ENCODE measurements at regions not wholly inside any gene's neighbourhood (a gene's known extent, or its start where the extent isn't known, plus 50 kb on each side); places are given as distances from the start of the nearest gene placed in this dataset.

- Histone ChIP-seq H3K9me3 (ENCODE audit: insufficient read depth, low read depth, low read length) (peaks cover 2% of the 10 kb centered on the region), H3K4me2 (ENCODE audit: low read length) (no peak overlapping the region), H2BK120ac (ENCODE audit: insufficient read depth, low read length, poor library complexity) (no peak overlapping the region), H2AFZ (ENCODE audit: insufficient read depth, low read length, poor library complexity) (no peak overlapping the region), H3K14ac (ENCODE audit: low read length) (no peak overlapping the region), H3K4ac (ENCODE audit: low read depth, low read length) (no peak overlapping the region), H3K23ac (ENCODE audit: low read length) (no peak overlapping the region), H4K8ac (ENCODE audit: low read depth, low read length) (no peak overlapping the region), H2BK5ac (ENCODE audit: low read depth, low read length, poor library complexity) (no peak overlapping the region), H2BK12ac (ENCODE audit: low read length) (no peak overlapping the region), H3K4me1 (ENCODE audit: control insufficient read depth in 1 of 2, insufficient read depth in 2 of 2, low read length in 2 of 2) (no peaks in the 10 kb centered on the region), H3K27me3 (ENCODE audit: insufficient read depth, low read length) (no peaks in the 10 kb centered on the region), H3K18ac (ENCODE audit: low read length) (no peak overlapping the region), H4K91ac (ENCODE audit: low read depth, low read length) (no peak overlapping the region), H3K79me2 (ENCODE audit: control insufficient read depth, insufficient read depth, low read length, poor library complexity) (no peaks in the 10 kb centered on the region), H3K9ac (ENCODE audit: low read length) (no peak overlapping the region), H3K4me3 (ENCODE audit: low read depth, low read length) (no peak overlapping the region), H3K27ac (ENCODE audit: low read depth, low read length) (no peak overlapping the region), H4K12ac (ENCODE audit: low read depth, low read length) (no peak overlapping the region), H3K36me3 (ENCODE audit: control insufficient read depth in 1 of 2, insufficient read depth in 2 of 2, low read length in 2 of 2) (no peaks in the 10 kb centered on the region), H2AK5ac (ENCODE audit: low read length) (no peak overlapping the region), H3K79me1 (ENCODE audit: low read length) (no peaks in the 10 kb centered on the region)
- no CpG with 5 or more reads among the region's 7 CpGs for WGBS (ENCODE audit: extremely low coverage, insufficient coverage, insufficient read length)
- DNase-seq: no peak
Measured at GRCh38 chr21:36610935-36611334, 88.0 kb upstream of the SIM2 start.

- no peaks in the 10 kb centered on the region for H3K27me3 ChIP-seq (ENCODE audit: insufficient read depth, low read length)
- H3K36me3 ChIP-seq (ENCODE audit: control insufficient read depth in 1 of 2, insufficient read depth in 2 of 2, low read length in 2 of 2): no peaks in the 10 kb centered on the region
- no peak overlapping the region for H2AK5ac ChIP-seq (ENCODE audit: low read length)
- no CpG with 5 or more reads among the region's 8 CpGs for WGBS (ENCODE audit: extremely low coverage, insufficient coverage, insufficient read length)
- no peak overlapping the region for H3K4me3 ChIP-seq (ENCODE audit: low read depth, low read length)
- H2BK120ac ChIP-seq (ENCODE audit: insufficient read depth, low read length, poor library complexity): no peak overlapping the region
- DNase-seq: no peak
- no peaks in the 10 kb centered on the region for H3K79me2 ChIP-seq (ENCODE audit: control insufficient read depth, insufficient read depth, low read length, poor library complexity)
- H3K27ac ChIP-seq (ENCODE audit: low read depth, low read length): no peak overlapping the region
- H4K8ac ChIP-seq (ENCODE audit: low read depth, low read length): no peak overlapping the region
- no peak overlapping the region for H4K91ac ChIP-seq (ENCODE audit: low read depth, low read length)
- no peaks in the 10 kb centered on the region for H3K4me1 ChIP-seq (ENCODE audit: control insufficient read depth in 1 of 2, insufficient read depth in 2 of 2, low read length in 2 of 2)
- H3K9me3 ChIP-seq (ENCODE audit: insufficient read depth, low read depth, low read length): peaks cover 2% of the 10 kb centered on the region
- no peak overlapping the region for H4K12ac ChIP-seq (ENCODE audit: low read depth, low read length)
- H3K14ac ChIP-seq (ENCODE audit: low read length): no peak overlapping the region
- H3K79me1 ChIP-seq (ENCODE audit: low read length): no peaks in the 10 kb centered on the region
- H2BK12ac ChIP-seq (ENCODE audit: low read length): no peak overlapping the region
- no peak overlapping the region for H2BK5ac ChIP-seq (ENCODE audit: low read depth, low read length, poor library complexity)
- no peak overlapping the region for H3K23ac ChIP-seq (ENCODE audit: low read length)
- H3K9ac ChIP-seq (ENCODE audit: low read length): no peak overlapping the region
- H3K4ac ChIP-seq (ENCODE audit: low read depth, low read length): no peak overlapping the region
- no peak overlapping the region for H3K4me2 ChIP-seq (ENCODE audit: low read length)
- H3K18ac ChIP-seq (ENCODE audit: low read length): no peak overlapping the region
- H2AFZ ChIP-seq (ENCODE audit: insufficient read depth, low read length, poor library complexity): no peak overlapping the region
Measured at GRCh38 chr21:36611379-36611778, 87.5 kb upstream of the SIM2 start.

- H4K8ac ChIP-seq (ENCODE audit: low read depth, low read length): no peak overlapping the region
- H3K23ac ChIP-seq (ENCODE audit: low read length): no peak overlapping the region
- no peak overlapping the region for H2AK5ac ChIP-seq (ENCODE audit: low read length)
- H3K79me2 ChIP-seq (ENCODE audit: control insufficient read depth, insufficient read depth, low read length, poor library complexity): no peaks in the 10 kb centered on the region
- no peak for DNase-seq
- no peak overlapping the region for H3K27ac ChIP-seq (ENCODE audit: low read depth, low read length)
- no peak overlapping the region for H2BK12ac ChIP-seq (ENCODE audit: low read length)
- no peaks in the 10 kb centered on the region for H3K4me1 ChIP-seq (ENCODE audit: control insufficient read depth in 1 of 2, insufficient read depth in 2 of 2, low read length in 2 of 2)
- no CpG with 5 or more reads among the region's 10 CpGs for WGBS (ENCODE audit: extremely low coverage, insufficient coverage, insufficient read length)
- H3K79me1 ChIP-seq (ENCODE audit: low read length): no peaks in the 10 kb centered on the region
- no peak overlapping the region for H3K14ac ChIP-seq (ENCODE audit: low read length)
- H4K91ac ChIP-seq (ENCODE audit: low read depth, low read length): no peak overlapping the region
- H2AFZ ChIP-seq (ENCODE audit: insufficient read depth, low read length, poor library complexity): no peak overlapping the region
- H3K4me2 ChIP-seq (ENCODE audit: low read length): no peak overlapping the region
- no peak overlapping the region for H3K18ac ChIP-seq (ENCODE audit: low read length)
- no peaks in the 10 kb centered on the region for H3K27me3 ChIP-seq (ENCODE audit: insufficient read depth, low read length)
- no peaks in the 10 kb centered on the region for H3K36me3 ChIP-seq (ENCODE audit: control insufficient read depth in 1 of 2, insufficient read depth in 2 of 2, low read length in 2 of 2)
- no peak overlapping the region for H3K9ac ChIP-seq (ENCODE audit: low read length)
- no peak overlapping the region for H4K12ac ChIP-seq (ENCODE audit: low read depth, low read length)
- H3K4ac ChIP-seq (ENCODE audit: low read depth, low read length): no peak overlapping the region
- peaks cover 4% of the 10 kb centered on the region for H3K9me3 ChIP-seq (ENCODE audit: insufficient read depth, low read depth, low read length)
- H3K4me3 ChIP-seq (ENCODE audit: low read depth, low read length): no peak overlapping the region
- H2BK120ac ChIP-seq (ENCODE audit: insufficient read depth, low read length, poor library complexity): no peak overlapping the region
- H2BK5ac ChIP-seq (ENCODE audit: low read depth, low read length, poor library complexity): no peak overlapping the region
Measured at GRCh38 chr21:36613059-36613458, 85.9 kb upstream of the SIM2 start.

DNA sequence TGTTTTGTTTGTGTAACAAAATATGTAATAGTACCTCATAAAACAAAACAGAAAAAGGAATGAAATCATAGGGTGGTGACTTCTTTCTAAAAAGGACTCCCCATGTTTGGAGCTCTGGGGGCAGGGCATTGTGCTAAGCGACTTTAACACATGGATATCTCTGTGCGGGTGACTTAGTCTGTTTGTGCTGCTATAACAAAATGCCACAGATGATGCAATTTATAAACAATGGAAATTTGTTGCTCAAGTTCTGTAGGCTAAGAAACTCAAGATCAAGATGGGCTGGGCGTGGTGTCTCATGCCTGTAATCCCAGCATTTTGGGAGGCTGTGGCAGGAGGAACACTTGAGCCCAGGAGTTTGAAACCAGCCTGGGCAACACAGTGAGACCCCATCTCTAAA lies 85.4 kb upstream of the SIM2 start:
- H4K12ac ChIP-seq (ENCODE audit: low read depth, low read length): no peak overlapping the region
- H2BK5ac ChIP-seq (ENCODE audit: low read depth, low read length, poor library complexity): no peak overlapping the region
- H3K4me3 ChIP-seq (ENCODE audit: low read depth, low read length): no peak overlapping the region
- no peak overlapping the region for H2AFZ ChIP-seq (ENCODE audit: insufficient read depth, low read length, poor library complexity)
- no peaks in the 10 kb centered on the region for H3K4me1 ChIP-seq (ENCODE audit: control insufficient read depth in 1 of 2, insufficient read depth in 2 of 2, low read length in 2 of 2)
- H3K9ac ChIP-seq (ENCODE audit: low read length): no peak overlapping the region
- no peak overlapping the region for H3K4ac ChIP-seq (ENCODE audit: low read depth, low read length)
- H3K79me2 ChIP-seq (ENCODE audit: control insufficient read depth, insufficient read depth, low read length, poor library complexity): no peaks in the 10 kb centered on the region
- H4K8ac ChIP-seq (ENCODE audit: low read depth, low read length): no peak overlapping the region
- H3K4me2 ChIP-seq (ENCODE audit: low read length): no peak overlapping the region
- H2BK12ac ChIP-seq (ENCODE audit: low read length): no peak overlapping the region
- H3K27ac ChIP-seq (ENCODE audit: low read depth, low read length): no peak overlapping the region
- no peak for DNase-seq
- no peak overlapping the region for H3K18ac ChIP-seq (ENCODE audit: low read length)
- no peak overlapping the region for H3K14ac ChIP-seq (ENCODE audit: low read length)
- no peaks in the 10 kb centered on the region for H3K36me3 ChIP-seq (ENCODE audit: control insufficient read depth in 1 of 2, insufficient read depth in 2 of 2, low read length in 2 of 2)
- no peaks in the 10 kb centered on the region for H3K79me1 ChIP-seq (ENCODE audit: low read length)
- H3K23ac ChIP-seq (ENCODE audit: low read length): no peak overlapping the region
- H2BK120ac ChIP-seq (ENCODE audit: insufficient read depth, low read length, poor library complexity): no peak overlapping the region
- no CpG with 5 or more reads among the region's 3 CpGs for WGBS (ENCODE audit: extremely low coverage, insufficient coverage, insufficient read length)
- H4K91ac ChIP-seq (ENCODE audit: low read depth, low read length): no peak overlapping the region
- no peak overlapping the region for H2AK5ac ChIP-seq (ENCODE audit: low read length)
- no peaks in the 10 kb centered on the region for H3K27me3 ChIP-seq (ENCODE audit: insufficient read depth, low read length)
- peaks cover 4% of the 10 kb centered on the region for H3K9me3 ChIP-seq (ENCODE audit: insufficient read depth, low read depth, low read length)

All from trophoblast cell (in vitro differentiated cells and primary cell).